GM19240 (cell line): ENCODE measurements at regions not wholly inside any gene's neighbourhood (a gene's known extent, or its start where the extent isn't known, plus 50 kb on each side); places are given as distances from the start of the nearest gene placed in this dataset.

Experiments
- DNase-seq: peaks from one replicate; pipeline ENCODE4 v3.0.0; 2011; ENCODE audit warnings: low spot score; ENCODE audit not compliant: insufficient read length

GRCh38 chr2:196314157-196314556 is 142.8 kb upstream of the STK17B start:
- no peak for DNase-seq

GRCh38 chr2:196314780-196315179 is 143.4 kb upstream of the STK17B start:
- no peak for DNase-seq

GRCh38 chr2:196315388-196316049 is 144.1 kb upstream of the STK17B start:
- DNase-seq = no peak

- no peak for DNase-seq
Measured at GRCh38 chr2:196316050-196316430, 144.7 kb upstream of the STK17B start.

GRCh38 chr2:196318517-196319377 is 147.4 kb upstream of the STK17B start:
- no peak for DNase-seq

- DNase-seq = no peak
Measured at GRCh38 chr2:196322973-196323810, 151.8 kb upstream of the STK17B start.

- no peak for DNase-seq
Measured at GRCh38 chr2:196324211-196324610, 152.8 kb upstream of the STK17B start.

GRCh38 chr2:196328088-196328680 is 156.8 kb upstream of the STK17B start:
- no peak for DNase-seq

- DNase-seq = no peak
Measured at GRCh38 chr2:196329959-196330358, 158.6 kb upstream of the STK17B start.

GRCh38 chr2:196330645-196331044 is 159.3 kb upstream of the STK17B start:
- DNase-seq = no peak

GRCh38 chr2:196331143-196331542 is 159.8 kb upstream of the STK17B start:
- DNase-seq = no peak

GRCh38 chr2:196331851-196332250 is 160.5 kb upstream of the STK17B start:
- DNase-seq = no peak

- DNase-seq = no peak
Measured at GRCh38 chr2:196333397-196333796, 162.0 kb upstream of the STK17B start.

- no peak for DNase-seq
Measured at GRCh38 chr2:196334710-196335109, 163.3 kb upstream of the STK17B start.

GRCh38 chr2:196335221-196335634 is 163.8 kb upstream of the STK17B start:
- no peak for DNase-seq

GRCh38 chr2:196336207-196336606 is 164.8 kb upstream of the STK17B start:
- no peak for DNase-seq

GRCh38 chr2:196336715-196337114 is 165.3 kb upstream of the STK17B start:
- DNase-seq = no peak

- DNase-seq = no peak
Measured at GRCh38 chr2:196337208-196337953, 166.0 kb upstream of the STK17B start.

- DNase-seq = no peak
Measured at GRCh38 chr2:196338440-196338839, 167.1 kb upstream of the STK17B start.

- DNase-seq = no peak
Measured at GRCh38 chr2:196341277-196341841, 170.0 kb upstream of the STK17B start.
